HG03565 (cell line): ENCODE measurements at regions not wholly inside any gene's neighbourhood (a gene's known extent, or its start where the extent isn't known, plus 50 kb on each side); places are given as distances from the start of the nearest gene placed in this dataset.

Source experiments
- ATAC-seq: cut with Tn5 transposase; IDR thresholded peaks from one replicate; pipeline ENCODE4 v1.9.1; 2021; ENCODE audit warnings: mild to moderate bottlenecking, moderate library complexity; ENCODE audit not compliant: unreplicated experiment

GRCh38 chr6:74134327-74134726, 438.3 kb downstream of the CD109 start:
- no peak for ATAC-seq

- ATAC-seq: no peak
These were observed 437.1 kb downstream of the CD109 start for GRCh38 chr6:74133073-74133472.

GRCh38 chr6:74130641-74131040, 434.6 kb downstream of the CD109 start:
- no peak for ATAC-seq

GRCh38 chr6:74128536-74128935, 432.5 kb downstream of the CD109 start:
- ATAC-seq: no peak

GRCh38 chr6:74117113-74117512, 421.1 kb downstream of the CD109 start:
- ATAC-seq: no peak

GRCh38 chr6:74115674-74116073, 419.7 kb downstream of the CD109 start:
- no peak for ATAC-seq

- ATAC-seq: peak; percentile 75
These were observed 418.4 kb downstream of the CD109 start for GRCh38 chr6:74114428-74114827.

GRCh38 chr6:74113901-74114300, 417.9 kb downstream of the CD109 start:
- ATAC-seq: no peak

- no peak for ATAC-seq
These were observed 407.4 kb downstream of the CD109 start for GRCh38 chr6:74103417-74103816.

GRCh38 chr6:74100719-74101287, 404.8 kb downstream of the CD109 start:
- ATAC-seq: no peak

- ATAC-seq: no peak
These were observed 400.3 kb downstream of the CD109 start for GRCh38 chr6:74096329-74096728.

GRCh38 chr6:74093361-74093760, 397.4 kb downstream of the CD109 start:
- ATAC-seq: no peak

GRCh38 chr6:74091794-74092157, 395.8 kb downstream of the CD109 start:
- ATAC-seq: no peak

GRCh38 chr6:74091136-74091793, 395.3 kb downstream of the CD109 start:
- ATAC-seq: peak; percentile 67

- no peak for ATAC-seq
These were observed 391.9 kb downstream of the CD109 start for GRCh38 chr6:74087899-74088298.

GRCh38 chr6:74075896-74076295, 379.9 kb downstream of the CD109 start:
- ATAC-seq: no peak

GRCh38 chr6:74075323-74075722, 379.3 kb downstream of the CD109 start:
- ATAC-seq: no peak

GRCh38 chr6:74074645-74075044, 378.6 kb downstream of the CD109 start:
- ATAC-seq: no peak

- no peak for ATAC-seq
These were observed 378.0 kb downstream of the CD109 start for GRCh38 chr6:74073999-74074398.

GRCh38 chr6:74073429-74073828, 377.4 kb downstream of the CD109 start:
- no peak for ATAC-seq

- no peak for ATAC-seq
These were observed 375.2 kb downstream of the CD109 start for GRCh38 chr6:74071214-74071613.

- no peak for ATAC-seq
These were observed 374.7 kb downstream of the CD109 start for GRCh38 chr6:74070711-74071110.

GRCh38 chr6:74070091-74070490, 374.1 kb downstream of the CD109 start:
- ATAC-seq: no peak
